ENCODE measurements at regions not wholly inside any gene's neighbourhood (a gene's known extent, or its start where the extent isn't known, plus 50 kb on each side); places are given as distances from the start of the nearest gene placed in this dataset.

DNA sequence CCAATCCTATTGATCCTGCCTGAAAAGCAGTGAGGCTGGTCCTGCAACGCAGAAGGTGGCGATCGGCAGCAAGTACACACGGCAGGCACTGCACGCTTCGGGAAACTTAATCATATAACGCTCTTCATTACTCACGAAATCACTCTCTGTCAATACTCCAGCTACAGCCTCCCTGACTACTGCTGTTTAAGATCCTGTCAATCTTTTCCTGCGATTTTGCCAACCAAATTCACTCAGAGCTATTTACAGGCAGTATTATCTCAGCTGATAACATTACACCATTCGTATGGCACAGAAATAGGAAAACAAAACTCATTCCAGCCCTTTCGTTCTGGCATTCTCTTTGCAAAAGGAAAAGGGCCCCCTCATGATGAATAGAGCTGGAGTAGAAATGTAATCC lies 262.4 kb upstream of the CDH8 start:
- Histone ChIP-seq H3F3A (ENCODE audit: insufficient read depth, low read length) (no peaks in the 10 kb centered on the region), H3K9me2 (replicated peaks; ENCODE audit: insufficient read depth, low read length) (no peaks in the 10 kb centered on the region), H4K20me1 (ENCODE audit: insufficient read depth, low read length) (no peaks in the 10 kb centered on the region), H2AFZ (ENCODE audit: low read length) (no peak overlapping the region), H3K79me2 (ENCODE audit: low read length) (no peaks in the 10 kb centered on the region), H3K9ac (ENCODE audit: low read length) (no peak overlapping the region), H3K4me1 (ENCODE audit: low read length) (no peaks in the 10 kb centered on the region), H3K4me2 (ENCODE audit: low read depth, low read length) (no peak overlapping the region), H3K36me3 (replicated peaks; ENCODE audit: insufficient read depth, low read length) (no peaks in the 10 kb centered on the region), H3K27ac (ENCODE audit: low read length) (no peak overlapping the region), H3K4me3 (ENCODE audit: low read length) (no peak overlapping the region), H3K27me3 (replicated peaks; ENCODE audit: insufficient read depth, low read length) (no peaks in the 10 kb centered on the region), H3K9me3 (replicated peaks; ENCODE audit: insufficient read depth, low read length) (no peaks in the 10 kb centered on the region)
- TF ChIP-seq EZH2phosphoT487 (IDR thresholded peaks at IDR 0.05; ENCODE audit: low read length) (no peak), EZH2 (optimal IDR thresholded peaks at IDR 0.05; ENCODE audit: low read depth, low read length) (no peak)
- TF ChIP-seq, protein P1, sequence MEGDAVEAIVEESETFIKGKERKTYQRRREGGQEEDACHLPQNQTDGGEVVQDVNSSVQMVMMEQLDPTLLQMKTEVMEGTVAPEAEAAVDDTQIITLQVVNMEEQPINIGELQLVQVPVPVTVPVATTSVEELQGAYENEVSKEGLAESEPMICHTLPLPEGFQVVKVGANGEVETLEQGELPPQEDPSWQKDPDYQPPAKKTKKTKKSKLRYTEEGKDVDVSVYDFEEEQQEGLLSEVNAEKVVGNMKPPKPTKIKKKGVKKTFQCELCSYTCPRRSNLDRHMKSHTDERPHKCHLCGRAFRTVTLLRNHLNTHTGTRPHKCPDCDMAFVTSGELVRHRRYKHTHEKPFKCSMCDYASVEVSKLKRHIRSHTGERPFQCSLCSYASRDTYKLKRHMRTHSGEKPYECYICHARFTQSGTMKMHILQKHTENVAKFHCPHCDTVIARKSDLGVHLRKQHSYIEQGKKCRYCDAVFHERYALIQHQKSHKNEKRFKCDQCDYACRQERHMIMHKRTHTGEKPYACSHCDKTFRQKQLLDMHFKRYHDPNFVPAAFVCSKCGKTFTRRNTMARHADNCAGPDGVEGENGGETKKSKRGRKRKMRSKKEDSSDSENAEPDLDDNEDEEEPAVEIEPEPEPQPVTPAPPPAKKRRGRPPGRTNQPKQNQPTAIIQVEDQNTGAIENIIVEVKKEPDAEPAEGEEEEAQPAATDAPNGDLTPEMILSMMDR (IDR thresholded peaks at IDR 0.05; ENCODE audit: low read length), result no peak
- DNase-seq, result no peak

DNA sequence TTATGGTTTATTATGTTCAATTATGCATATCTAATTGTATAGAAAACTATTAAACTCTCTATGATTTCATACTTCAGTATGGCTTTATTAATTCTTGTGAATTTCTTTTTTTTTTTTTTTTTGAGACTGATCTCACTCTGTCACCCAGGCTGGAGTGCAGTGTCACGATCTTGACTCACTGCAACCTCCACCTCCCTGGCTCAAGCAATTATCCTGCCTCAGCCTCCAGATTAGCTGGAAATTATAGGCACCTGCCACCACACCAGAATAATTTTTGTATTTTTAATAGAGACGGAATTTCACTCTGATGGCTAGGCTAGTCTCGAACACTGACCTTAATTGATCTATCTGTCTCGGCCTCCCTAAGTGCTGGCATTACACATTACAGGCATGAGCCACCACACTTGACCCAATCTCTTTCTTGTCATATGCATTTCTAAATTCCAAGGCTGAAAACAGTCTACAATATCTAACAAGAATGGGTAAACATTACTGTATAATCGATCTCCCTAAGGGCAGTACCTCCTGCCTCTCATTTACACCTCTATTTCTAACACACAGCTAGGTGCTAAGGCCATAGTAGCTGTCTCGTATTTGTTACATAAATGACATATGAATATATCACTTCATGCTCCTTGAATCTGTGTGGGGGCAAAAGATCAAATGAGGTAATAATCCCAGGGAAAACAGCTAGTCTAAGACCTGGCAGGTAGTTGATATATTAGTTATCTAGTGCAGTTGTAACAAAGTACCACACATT lies 258.2 kb upstream of the CDH8 start:
- Histone ChIP-seq H3K4me3 (ENCODE audit: low read length) (no peak overlapping the region), H3K4me2 (ENCODE audit: low read depth, low read length) (no peak overlapping the region), H3K36me3 (replicated peaks; ENCODE audit: insufficient read depth, low read length) (no peaks in the 10 kb centered on the region), H3K27ac (ENCODE audit: low read length) (no peak overlapping the region), H4K20me1 (ENCODE audit: insufficient read depth, low read length) (no peaks in the 10 kb centered on the region), H3K9me2 (replicated peaks; ENCODE audit: insufficient read depth, low read length) (no peaks in the 10 kb centered on the region), H3K9ac (ENCODE audit: low read length) (no peak overlapping the region), H3K79me2 (ENCODE audit: low read length) (no peaks in the 10 kb centered on the region), H3K27me3 (replicated peaks; ENCODE audit: insufficient read depth, low read length) (no peaks in the 10 kb centered on the region), H3F3A (ENCODE audit: insufficient read depth, low read length) (no peaks in the 10 kb centered on the region), H3K9me3 (replicated peaks; ENCODE audit: insufficient read depth, low read length) (no peaks in the 10 kb centered on the region), H3K4me1 (ENCODE audit: low read length) (no peaks in the 10 kb centered on the region), H2AFZ (ENCODE audit: low read length) (no peak overlapping the region)
- no peak for DNase-seq
- TF ChIP-seq EZH2 (optimal IDR thresholded peaks at IDR 0.05; ENCODE audit: low read depth, low read length), result no peak
- no peak for TF ChIP-seq EZH2phosphoT487 (IDR thresholded peaks at IDR 0.05; ENCODE audit: low read length)
- TF ChIP-seq, protein P1 (IDR thresholded peaks at IDR 0.05; ENCODE audit: low read length), result no peak

DNA sequence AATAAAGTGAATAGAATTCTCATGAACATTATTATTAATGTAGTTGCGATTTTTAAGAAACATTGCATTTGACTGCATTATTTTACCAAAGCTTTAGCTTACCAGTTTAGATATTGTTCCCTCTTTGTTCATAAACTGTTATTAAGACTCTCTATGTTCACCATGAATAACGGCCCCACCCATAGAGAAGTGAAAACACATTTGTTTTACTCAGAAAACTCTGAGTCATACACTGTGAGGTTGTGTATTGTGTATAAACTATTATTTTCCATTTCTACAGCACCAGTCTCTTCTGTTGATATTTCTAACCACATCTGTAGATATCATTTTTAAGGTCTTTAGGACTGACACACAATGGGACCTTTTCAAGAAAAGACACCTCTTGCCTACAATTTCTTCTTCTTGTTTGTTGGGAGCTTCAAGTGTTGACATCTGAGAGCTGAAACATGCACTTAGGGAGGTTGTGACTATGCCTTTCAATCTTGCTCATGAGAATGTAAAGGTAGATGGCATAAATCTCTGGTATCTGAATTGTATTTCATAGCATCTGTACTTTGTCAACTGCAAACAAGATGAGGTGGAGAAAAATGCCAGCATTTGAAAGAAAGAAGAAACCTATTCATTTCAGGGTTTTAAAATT lies 252.9 kb upstream of the CDH8 start:
- Histone ChIP-seq H3F3A (ENCODE audit: insufficient read depth, low read length) (no peaks in the 10 kb centered on the region), H3K27me3 (replicated peaks; ENCODE audit: insufficient read depth, low read length) (no peaks in the 10 kb centered on the region), H3K9me3 (replicated peaks; ENCODE audit: insufficient read depth, low read length) (no peaks in the 10 kb centered on the region), H2AFZ (ENCODE audit: low read length) (no peak overlapping the region), H3K9ac (ENCODE audit: low read length) (no peak overlapping the region), H3K4me1 (ENCODE audit: low read length) (no peaks in the 10 kb centered on the region), H3K27ac (ENCODE audit: low read length) (no peak overlapping the region), H3K4me3 (ENCODE audit: low read length) (no peak overlapping the region), H3K36me3 (replicated peaks; ENCODE audit: insufficient read depth, low read length) (no peaks in the 10 kb centered on the region), H3K79me2 (ENCODE audit: low read length) (no peaks in the 10 kb centered on the region), H3K4me2 (ENCODE audit: low read depth, low read length) (no peak overlapping the region), H3K9me2 (replicated peaks; ENCODE audit: insufficient read depth, low read length) (no peaks in the 10 kb centered on the region), H4K20me1 (ENCODE audit: insufficient read depth, low read length) (no peaks in the 10 kb centered on the region)
- no peak for DNase-seq
- no peak for TF ChIP-seq EZH2 (optimal IDR thresholded peaks at IDR 0.05; ENCODE audit: low read depth, low read length)
- no peak for TF ChIP-seq EZH2phosphoT487 (IDR thresholded peaks at IDR 0.05; ENCODE audit: low read length)

DNA sequence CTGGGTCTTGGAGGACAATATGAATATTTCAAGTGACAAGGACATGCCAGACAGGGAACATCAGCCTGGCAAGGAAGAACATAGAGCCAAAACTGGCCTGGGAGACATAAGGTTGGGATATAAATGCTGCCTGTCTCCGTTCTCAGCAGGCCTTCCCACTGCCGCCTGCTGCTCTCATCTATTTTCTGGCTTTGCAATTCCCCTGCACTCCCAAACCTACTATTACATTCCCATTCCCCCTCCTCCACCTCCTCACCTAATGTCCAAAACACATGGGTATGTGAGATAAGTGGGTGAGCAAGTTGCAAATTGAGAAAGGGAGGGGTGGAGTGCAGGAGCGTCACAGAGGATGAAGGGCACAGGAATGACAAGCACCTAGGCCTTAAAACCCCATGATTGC lies 244.3 kb upstream of the CDH8 start:
- no peak for DNase-seq
- Histone ChIP-seq H2AFZ (ENCODE audit: low read length) (no peak overlapping the region), H3K9me3 (replicated peaks; ENCODE audit: insufficient read depth, low read length) (no peaks in the 10 kb centered on the region), H3K9me2 (replicated peaks; ENCODE audit: insufficient read depth, low read length) (no peaks in the 10 kb centered on the region), H4K20me1 (ENCODE audit: insufficient read depth, low read length) (no peaks in the 10 kb centered on the region), H3K36me3 (replicated peaks; ENCODE audit: insufficient read depth, low read length) (no peaks in the 10 kb centered on the region), H3K27me3 (replicated peaks; ENCODE audit: insufficient read depth, low read length) (no peaks in the 10 kb centered on the region), H3K4me1 (ENCODE audit: low read length) (no peaks in the 10 kb centered on the region), H3K4me2 (ENCODE audit: low read depth, low read length) (no peak overlapping the region), H3F3A (ENCODE audit: insufficient read depth, low read length) (no peaks in the 10 kb centered on the region), H3K9ac (ENCODE audit: low read length) (no peak overlapping the region), H3K79me2 (ENCODE audit: low read length) (no peaks in the 10 kb centered on the region), H3K4me3 (ENCODE audit: low read length) (no peak overlapping the region), H3K27ac (ENCODE audit: low read length) (no peak overlapping the region)
- TF ChIP-seq, protein P1 (IDR thresholded peaks at IDR 0.05; ENCODE audit: low read length), result no peak
- TF ChIP-seq EZH2 (optimal IDR thresholded peaks at IDR 0.05; ENCODE audit: low read depth, low read length) (no peak), EZH2phosphoT487 (IDR thresholded peaks at IDR 0.05; ENCODE audit: low read length) (no peak)
